ENCODE measurements at regions not wholly inside any gene's neighbourhood (a gene's known extent, or its start where the extent isn't known, plus 50 kb on each side); places are given as distances from the start of the nearest gene placed in this dataset.

GRCh38 chr20:22374066-22374465 is 210.3 kb downstream of the FOXA2 start:
- H3K4me1 ChIP-seq (ENCODE audit: insufficient read depth, low read length), result no peaks in the 10 kb centered on the region
- H3K27me3 ChIP-seq (ENCODE audit: control insufficient read depth in 1 of 2, insufficient read depth in 2 of 2, low read length in 2 of 2), result peaks cover 2 to 29% of the 10 kb centered on the region in 2 experiments; a peak in 4 of 5 replicates
- intact Hi-C loops (cut with micrococcal nuclease; ENCODE audit: unreplicated experiment) (no loop called here), in situ Hi-C loops (cut with HindIII; ENCODE audit: extremely low pct_ligation_motif_present, low pct_unique_long_range_greater_than_20kb) (no loop called here)
- 68% methylated on average over 3 of the region's 3 CpGs for WGBS (ENCODE audit: low lambda C conversion rate)
- ChIA-PET POLR2A (no interaction called here), CTCF (ENCODE audit: low intra/inter-chr PET ratio, low total read pairs) (no interaction called here)
- no peaks in the 10 kb centered on the region for H3K9me3 ChIP-seq (ENCODE audit: low read length)
- no peak overlapping the region for H3K27ac ChIP-seq (ENCODE audit: extremely low read length, insufficient read depth, low read length)
- FAIRE-seq (no peak), ATAC-seq (no peak), DNase-seq (ENCODE audit: low spot score) (no peak)
- BruUV-seq (replicated peaks), result no TSS peak
- H3K36me3 ChIP-seq (replicated peaks in 1 of 2; ENCODE audit: control insufficient read depth in 1 of 2, insufficient read depth in 2 of 2, low read length in 2 of 2), result no peaks in the 10 kb centered on the region
- no peaks in the 10 kb centered on the region for H4K20me1 ChIP-seq (ENCODE audit: insufficient read depth, low read length)
- H3K4me2 ChIP-seq (ENCODE audit: low read depth, low read length), result no peak overlapping the region
- H3K4me3 ChIP-seq (replicated peaks in 1 of 3; ENCODE audit: insufficient read depth in 1 of 3, low read depth in 2 of 3, low read length in 3 of 3), result no peak overlapping the region
- no peak overlapping the region for H2AFZ ChIP-seq (ENCODE audit: low read length)
- no peak overlapping the region for H3K9ac ChIP-seq (ENCODE audit: insufficient read depth, low read depth, low read length)
- H3K79me2 ChIP-seq (ENCODE audit: insufficient read depth, low read length), result no peaks in the 10 kb centered on the region
- no peak for TF ChIP-seq KDM2A (CRISPR knock-in tag; IDR thresholded peaks at IDR 0.05; ENCODE audit: borderline replicate concordance, low read depth)
- no peak for TF ChIP-seq ZC3H4 (CRISPR knock-in tag; IDR thresholded peaks at IDR 0.05; ENCODE audit: borderline replicate concordance)
- TF ChIP-seq DR1 (CRISPR knock-in tag; IDR thresholded peaks at IDR 0.05), result no peak
- no peak for TF ChIP-seq ZNF431 (CRISPR knock-in tag; IDR thresholded peaks at IDR 0.05; ENCODE audit: borderline replicate concordance, low read depth)
- TF ChIP-seq ZBTB26 (CRISPR knock-in tag; IDR thresholded peaks at IDR 0.05; ENCODE audit: borderline replicate concordance), result no peak
- no peak for TF ChIP-seq CENPX (CRISPR knock-in tag; IDR thresholded peaks at IDR 0.05)
- no peak for TF ChIP-seq ZNF276 (CRISPR knock-in tag; IDR thresholded peaks at IDR 0.05; ENCODE audit: low read depth)
- TF ChIP-seq ZNF563 (CRISPR knock-in tag; IDR thresholded peaks at IDR 0.05), result no peak
- no peak for TF ChIP-seq MED8 (CRISPR knock-in tag; IDR thresholded peaks at IDR 0.05; ENCODE audit: insufficient replicate concordance)
- TF ChIP-seq ZNF513 (CRISPR knock-in tag; conservative IDR thresholded peaks at IDR 0.05), result no peak
- TF ChIP-seq TFDP2 (CRISPR knock-in tag; IDR thresholded peaks at IDR 0.05), result no peak
- TF ChIP-seq ZNF256 (CRISPR knock-in tag; conservative IDR thresholded peaks at IDR 0.05), result no peak
- TF ChIP-seq CSRNP1 (CRISPR knock-in tag; IDR thresholded peaks at IDR 0.05), result no peak
- TF ChIP-seq DMTF1 (CRISPR knock-in tag; IDR thresholded peaks at IDR 0.05), result no peak

Data from HepG2 (cell line).